GM21576 (cell line): ENCODE measurements at regions not wholly inside any gene's neighbourhood (a gene's known extent, or its start where the extent isn't known, plus 50 kb on each side); places are given as distances from the start of the nearest gene placed in this dataset.
"Not testable (repeated sequence)": the region's sequence is repeated elsewhere in the genome, so short reads cannot be mapped to it uniquely, and the experiment has no call there.

ENCODE experiments used
- ATAC-seq: cut with Tn5 transposase; IDR thresholded peaks from one replicate; pipeline ENCODE4 v1.9.1; 2021; ENCODE audit warnings: mild to moderate bottlenecking, moderate library complexity; ENCODE audit not compliant: unreplicated experiment

DNA sequence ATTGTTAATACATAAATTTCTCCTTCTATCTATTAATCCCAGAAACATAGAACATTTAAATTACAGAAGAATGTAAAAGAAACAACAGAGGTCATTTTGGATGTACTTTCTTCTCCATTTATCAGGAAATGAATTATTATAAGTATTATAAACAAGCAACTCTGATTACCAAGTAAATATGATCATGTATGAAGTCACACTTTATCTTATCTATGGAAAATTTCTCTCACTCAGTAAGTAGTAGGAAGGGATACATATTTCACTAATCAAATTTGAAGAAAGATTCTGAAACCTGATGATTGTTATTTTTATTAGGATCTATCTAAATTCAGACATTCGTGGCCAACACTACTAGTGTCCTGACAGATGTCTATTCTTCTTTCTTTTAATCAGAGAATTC is 770.7 kb downstream of the LTN1 start:
- no peak for ATAC-seq

DNA sequence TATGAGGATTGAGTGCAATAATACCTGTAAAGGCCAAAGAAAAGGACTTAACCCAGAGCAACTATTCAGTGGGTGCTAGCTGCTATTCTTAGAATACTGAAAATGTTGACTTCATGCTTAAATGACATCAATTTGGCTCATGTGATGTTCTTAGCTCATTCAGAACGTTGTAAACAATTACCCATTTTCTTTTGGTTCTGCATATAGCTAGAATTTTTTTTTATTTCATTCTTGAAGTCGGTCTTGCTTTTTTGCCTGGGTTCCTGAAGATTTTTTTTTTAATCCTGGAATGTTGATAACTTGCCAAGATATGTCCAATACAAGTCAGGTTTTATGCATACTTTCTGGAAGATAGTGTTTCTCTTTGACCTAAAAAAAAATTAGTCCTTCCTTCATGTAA is 772.0 kb downstream of the LTN1 start:
- ATAC-seq = no peak

DNA sequence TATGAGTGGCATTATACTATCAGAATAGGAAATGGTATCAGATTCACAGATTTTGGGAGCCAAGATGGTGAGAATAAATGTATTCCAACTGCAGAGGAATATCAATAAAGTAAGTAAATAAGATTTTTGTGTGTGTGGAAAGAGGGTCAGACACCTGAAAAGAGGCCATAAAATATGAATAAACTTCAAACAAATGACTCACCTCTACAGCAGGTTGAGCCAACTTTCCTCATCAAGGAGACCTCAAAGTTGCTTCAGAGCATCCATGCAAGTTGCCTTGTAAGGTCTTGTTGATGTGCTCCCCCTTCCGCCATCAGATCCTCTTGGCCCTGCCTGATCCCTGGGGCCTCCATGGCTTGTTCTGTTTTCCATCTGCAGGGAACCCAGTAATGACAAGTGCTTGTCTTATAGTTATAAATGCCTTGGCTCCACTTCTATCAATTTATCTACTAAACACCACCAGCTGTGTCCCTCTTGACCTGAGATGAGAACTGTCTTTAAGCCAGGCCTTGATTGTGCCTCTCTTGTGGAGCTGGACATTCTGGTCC is 775.6 kb downstream of the LTN1 start:
- no peak for ATAC-seq

DNA sequence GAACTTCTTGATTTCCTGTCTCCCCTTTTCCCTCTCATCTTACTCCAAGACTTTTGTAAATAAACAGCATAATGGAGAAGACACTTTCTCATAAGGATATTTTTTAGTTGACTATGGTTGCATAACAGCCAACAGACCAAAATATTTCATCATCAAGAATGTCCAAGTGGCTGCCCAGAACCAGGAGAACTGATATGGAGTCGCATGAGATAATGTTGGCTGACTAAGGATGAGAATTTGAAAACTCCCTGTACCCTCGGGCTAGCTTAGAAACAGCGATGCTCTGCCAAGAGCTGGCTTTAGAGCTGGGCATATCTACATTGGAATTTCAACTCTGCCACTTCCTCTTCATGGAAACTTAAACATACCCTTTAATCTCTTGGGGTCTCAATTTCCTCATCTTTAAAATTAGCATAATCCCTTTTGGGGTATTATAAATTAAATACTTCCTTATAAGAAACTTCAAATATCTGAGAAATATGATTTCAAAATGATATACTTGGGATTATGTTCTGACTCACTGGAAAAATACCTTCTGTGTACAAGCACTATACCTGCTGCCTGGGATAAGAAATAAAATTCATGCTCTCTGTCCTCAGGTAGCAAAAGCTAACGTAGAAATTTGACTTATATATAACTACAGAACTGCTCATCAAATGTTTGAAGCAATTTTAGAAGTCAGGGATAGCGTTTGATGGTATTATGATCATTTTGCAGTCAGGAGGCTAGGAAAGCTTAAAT is 777.3 kb downstream of the LTN1 start:
- ATAC-seq = no peak

DNA sequence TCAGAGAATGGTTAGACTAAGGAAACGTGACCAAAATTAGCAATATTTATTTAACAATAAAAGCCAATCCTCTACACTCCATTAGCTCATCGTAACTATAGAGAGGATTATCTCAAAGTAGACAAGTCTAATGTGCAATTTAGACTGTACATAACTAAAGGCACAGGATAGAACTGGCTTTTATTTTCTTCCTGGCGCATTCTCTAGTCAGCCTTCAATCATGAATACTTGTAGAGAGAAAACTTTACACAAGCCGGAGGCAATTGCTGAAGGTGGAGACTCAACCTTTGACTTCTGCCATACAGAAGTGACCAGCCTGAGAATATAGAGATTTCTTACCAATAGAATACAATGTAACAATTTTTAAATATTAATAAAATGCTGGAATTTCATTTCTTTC is 777.9 kb downstream of the LTN1 start:
- no peak for ATAC-seq

DNA sequence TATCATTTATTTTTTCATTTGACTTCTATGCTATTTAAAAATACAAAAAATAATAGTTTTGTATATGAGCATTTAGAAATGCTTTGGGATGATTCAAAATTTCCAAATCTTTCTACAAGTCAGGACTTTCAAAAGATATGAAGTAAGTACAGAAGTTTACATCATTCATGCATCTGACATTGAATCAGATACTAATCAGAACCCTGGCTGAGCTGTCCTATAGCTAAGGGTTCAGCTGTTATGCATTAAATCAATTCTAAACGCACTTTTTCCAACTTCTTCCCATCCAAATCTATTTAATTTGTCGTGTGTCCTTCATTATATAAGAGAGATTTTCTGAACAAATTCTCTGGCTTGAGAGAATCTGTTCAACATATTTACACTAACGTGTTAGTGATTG is 779.4 kb downstream of the LTN1 start:
- no peak for ATAC-seq

DNA sequence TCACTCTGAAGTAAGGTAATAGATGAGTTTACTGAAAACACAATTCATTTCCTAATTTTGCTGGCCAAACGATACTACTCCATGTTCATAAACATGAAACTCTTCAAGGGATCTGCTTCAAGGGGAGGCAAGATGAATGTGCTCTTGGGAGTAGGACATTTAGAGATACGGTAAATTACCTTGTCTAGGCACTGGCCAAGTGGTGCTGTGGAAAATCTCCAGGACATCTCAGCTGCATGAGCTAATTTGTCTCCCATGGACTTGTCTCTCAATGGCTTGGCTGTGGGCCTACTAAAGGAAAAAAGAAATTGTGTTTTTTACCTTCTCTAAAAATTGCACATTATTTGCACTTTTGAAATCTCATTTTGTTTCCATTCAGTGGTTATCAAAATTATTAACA is 780.6 kb downstream of the LTN1 start:
- ATAC-seq = no peak

DNA sequence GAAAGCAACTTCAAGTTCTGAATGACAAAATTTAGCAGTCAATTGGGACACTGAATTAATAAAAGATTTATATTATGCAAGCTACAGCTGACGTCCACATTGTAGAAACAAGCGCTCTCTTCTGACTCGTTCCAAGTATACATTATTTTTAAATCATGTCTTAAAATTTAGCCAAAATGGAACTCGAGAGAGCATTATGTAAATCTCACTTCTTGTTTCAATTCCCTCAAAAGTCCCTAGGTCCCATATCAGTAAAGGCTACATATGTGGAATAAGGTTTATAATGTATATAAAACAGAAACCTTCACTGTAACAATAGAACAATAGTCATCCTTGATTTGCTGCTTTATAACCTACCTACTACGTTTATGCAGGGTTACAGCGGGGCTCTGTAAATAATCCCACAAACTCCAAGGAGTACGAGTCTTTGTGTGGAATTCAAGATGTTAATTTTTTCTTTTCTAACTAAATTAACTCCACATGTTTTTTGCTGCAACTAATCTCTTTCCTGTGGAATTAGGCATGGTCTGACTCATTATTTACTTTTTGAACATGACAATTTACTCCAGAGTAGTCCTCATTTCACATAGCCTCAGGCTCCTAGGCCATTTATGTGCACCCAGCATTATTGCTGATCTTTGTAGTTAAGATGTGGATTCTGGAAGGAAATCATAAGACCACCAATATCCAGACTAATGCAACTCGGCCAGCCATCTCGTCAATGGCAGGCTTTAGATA is 785.1 kb downstream of the LTN1 start:
- no peak for ATAC-seq

DNA sequence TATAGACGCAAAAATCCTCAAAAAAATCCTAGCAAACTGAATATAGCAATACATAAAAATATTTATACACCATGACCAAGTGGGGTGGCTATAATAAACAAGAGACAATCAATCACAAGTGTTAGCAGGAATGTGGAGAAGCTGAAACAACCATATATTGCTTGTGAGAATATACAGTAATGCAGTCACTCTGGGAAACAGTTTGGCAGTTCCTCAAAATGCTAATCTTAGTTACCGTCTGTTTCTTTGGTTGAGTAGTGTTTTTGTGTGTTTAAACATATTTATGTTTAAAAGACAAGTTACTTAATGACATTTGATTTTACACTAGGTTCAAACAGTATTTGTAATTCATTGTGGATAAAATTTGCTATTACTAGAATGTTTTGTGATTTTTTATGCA is 792.0 kb downstream of the LTN1 start:
- ATAC-seq = no peak

DNA sequence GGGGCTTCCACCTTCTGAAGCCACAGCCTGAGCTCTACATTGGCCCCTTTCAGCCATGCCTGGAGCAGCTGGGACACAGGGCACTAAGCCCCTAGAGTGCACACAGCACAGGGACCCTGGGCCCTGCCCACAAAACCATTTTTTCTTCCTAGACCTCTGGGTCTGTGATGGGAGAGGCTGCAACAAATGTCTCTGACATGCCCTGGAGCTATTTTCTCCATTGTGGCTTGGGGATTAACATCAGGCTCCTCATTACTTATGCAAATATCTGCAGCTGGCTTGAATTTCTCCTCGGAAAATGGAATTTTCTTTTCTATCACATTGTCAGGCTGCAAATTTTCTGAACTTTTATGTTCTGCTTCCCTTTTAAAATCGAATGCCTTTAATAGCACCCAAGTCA is 795.7 kb downstream of the LTN1 start:
- no peak for ATAC-seq

DNA sequence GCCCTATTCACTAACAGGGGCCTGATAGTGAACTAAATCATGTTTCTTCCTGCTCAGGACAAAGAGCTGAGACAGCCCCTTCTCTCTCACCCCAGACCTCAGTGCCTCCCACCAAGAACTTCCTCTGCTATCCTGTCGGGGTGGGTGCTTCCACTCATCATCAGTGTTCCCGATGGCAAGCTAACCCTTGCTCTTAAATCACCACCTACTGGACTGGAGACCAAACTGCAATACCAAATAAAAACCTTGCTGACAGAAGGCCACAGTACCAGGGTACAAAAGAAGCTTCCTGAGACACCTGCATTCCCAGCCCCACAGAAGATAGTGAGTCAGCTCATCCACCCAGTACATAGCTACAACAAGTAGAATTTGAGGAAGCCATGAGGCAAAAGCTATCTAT is 799.5 kb downstream of the LTN1 start:
- no peak for ATAC-seq

DNA sequence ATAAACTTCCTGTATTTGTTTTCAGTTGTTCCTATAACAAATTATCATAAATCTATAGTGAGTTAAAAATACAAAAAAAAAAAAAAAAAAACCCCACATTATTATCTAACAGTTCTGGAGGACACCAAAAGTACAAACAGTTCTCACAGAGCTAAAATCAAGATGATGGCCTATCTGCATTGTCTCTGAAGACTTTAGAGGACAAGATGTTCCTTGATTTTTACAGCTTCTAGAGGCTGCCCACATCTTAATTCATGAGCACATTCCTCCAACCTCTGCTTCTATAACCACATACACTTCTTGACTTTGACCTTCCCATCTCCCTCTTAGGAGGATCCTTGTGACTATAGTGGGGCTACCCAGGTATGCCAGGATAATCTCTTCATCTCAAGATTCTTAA is 806.1 kb downstream of the LTN1 start:
- no peak for ATAC-seq

DNA sequence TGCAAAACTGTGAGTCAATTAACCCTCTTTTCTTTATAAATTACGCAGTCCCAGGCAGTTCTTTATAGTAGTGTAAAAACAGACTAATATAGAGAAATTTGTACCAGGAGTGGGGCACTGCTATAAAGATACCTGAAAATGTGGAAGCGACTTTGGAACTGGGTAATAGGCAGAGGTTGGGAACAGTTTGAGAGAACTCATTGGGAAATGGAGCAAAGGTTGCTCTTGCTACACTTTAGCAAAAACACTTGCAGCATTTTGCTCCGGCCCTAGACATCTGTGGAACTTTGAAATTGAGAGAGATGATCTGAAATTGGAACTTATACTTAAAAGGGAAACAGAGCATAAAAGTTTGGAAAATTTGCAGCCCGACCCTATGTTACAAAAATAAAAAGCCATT is 810.9 kb downstream of the LTN1 start:
- no peak for ATAC-seq

DNA sequence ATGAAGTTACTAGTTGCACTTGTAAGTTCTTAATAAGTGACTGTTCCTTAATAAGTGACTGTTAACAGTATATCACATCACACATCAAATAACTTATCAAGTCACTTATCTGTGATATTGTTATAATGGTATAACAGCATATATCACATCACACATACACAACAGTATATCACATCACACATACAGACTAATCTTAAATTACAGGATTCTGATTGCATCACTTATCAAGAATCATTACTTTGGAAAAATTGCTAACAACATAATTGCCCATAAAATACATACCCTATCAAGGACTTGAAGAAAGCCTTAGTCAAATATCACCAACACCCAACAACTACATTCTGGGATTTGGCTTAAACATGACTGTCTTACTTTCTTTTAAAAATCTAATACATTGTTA is 813.5 kb downstream of the LTN1 start:
- no peak for ATAC-seq

DNA sequence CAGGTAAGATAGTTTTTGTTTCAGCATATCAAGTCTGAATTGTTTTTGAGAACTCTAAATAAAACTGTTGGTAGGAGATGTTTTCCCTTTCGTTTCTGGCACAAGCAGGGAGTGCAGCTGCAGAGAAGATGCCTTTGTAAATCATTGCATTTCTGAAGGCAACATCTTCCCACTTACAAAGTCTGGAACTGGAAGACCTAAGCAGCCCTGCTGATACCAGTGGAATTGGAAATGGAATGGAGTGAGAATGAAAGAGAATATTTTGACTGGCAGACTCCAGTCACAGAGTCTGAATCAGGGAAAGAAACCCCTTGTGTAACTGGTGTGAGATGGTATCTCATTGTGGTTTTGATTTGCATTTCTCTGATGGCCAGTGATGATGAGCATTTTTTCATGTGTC is 815.6 kb downstream of the LTN1 start:
- ATAC-seq = no peak

DNA sequence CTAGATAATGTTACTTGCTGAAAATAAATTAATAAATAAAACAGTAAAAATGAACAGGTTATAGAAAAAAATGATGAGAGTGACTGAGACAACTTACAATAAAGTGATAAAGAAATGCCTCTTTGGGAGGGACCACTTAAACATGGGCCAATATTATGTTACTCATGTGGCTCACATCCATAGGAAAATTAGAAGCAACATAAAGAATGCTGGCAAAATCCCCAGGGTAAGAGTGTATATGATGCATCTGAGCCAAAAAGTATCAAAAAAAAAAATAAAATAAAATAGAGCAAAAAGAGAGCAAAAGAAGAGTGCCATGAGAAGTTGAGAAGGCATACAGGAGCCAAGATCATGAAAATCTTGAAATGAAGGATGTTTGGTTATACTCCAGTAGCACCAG is 818.0 kb downstream of the LTN1 start:
- no peak for ATAC-seq

DNA sequence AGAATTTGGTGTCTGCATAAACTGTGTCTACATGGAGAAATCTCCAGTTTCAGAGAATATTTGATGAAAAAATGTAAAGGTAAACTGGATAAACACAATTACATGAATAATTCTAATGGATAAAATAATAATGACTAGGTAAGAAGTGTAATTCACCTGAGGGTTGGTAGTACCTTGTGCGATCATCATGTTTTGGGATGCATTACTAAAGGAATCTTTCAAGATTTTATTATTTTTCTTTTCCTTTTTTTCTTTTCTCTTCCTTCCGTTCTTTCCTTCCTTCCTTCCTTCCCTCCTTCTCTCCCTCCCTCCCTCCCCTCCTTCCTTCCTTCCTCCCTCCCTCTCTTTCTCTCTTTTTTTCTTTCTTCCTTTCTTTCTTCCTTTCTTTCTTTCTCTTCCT is 818.7 kb downstream of the LTN1 start:
- ATAC-seq = no peak

DNA sequence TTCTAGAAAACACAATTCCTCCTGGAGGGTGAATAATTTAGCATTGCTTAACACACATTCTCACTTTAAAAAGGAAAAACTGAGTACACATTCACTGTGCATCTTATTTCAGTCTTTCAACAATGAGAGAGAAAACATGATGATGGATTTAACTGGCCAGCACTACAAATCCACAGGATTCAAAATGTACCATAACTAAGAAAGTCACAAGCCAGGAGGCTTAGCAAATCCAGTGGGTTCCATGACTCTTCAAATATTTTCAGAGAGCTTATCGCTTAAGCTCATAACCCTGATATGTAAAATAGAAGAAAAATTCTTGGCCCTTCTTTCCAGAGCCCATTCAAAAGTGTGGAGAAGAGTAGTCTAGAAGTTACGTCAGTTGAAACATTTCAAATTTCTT is 820.3 kb downstream of the LTN1 start:
- no peak for ATAC-seq

DNA sequence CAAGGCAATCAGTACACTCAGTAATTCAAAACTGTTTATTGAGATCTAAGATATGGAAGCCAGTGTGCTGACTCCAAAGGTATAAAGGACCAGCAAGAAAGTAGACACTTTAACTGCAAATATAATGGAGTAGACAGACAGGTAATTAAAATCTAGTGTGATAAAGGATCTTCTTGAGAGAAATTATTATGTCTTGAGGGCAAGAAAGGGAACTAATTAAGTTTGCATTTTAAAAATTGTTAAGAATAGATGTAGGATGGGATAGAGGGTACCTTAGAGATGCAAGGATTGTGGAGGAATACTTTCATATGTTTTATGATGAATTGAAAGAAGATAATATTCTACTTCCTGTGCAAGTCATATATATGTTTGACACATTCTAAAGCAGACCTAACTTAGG is 825.3 kb downstream of the LTN1 start:
- no peak for ATAC-seq

DNA sequence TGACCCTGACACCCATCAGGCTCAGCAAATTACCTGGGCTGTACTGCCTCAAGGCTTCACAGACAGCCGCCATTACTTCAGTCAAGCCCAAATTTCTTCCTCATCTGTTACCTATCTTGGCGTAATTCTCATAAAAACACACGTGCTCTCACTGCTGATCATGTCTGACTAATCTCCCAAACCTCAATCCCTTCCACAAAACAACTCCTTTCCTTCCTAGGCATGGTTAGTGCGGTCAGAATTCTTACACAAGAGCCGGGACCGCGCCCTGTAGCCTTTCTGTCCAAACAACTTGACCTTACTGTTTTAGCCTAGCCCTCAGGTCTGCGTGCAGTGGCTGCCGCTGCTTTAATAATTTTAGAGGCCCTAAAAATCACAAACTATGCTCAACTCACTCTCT is 828.2 kb downstream of the LTN1 start:
- ATAC-seq = not testable (repeated sequence)

DNA sequence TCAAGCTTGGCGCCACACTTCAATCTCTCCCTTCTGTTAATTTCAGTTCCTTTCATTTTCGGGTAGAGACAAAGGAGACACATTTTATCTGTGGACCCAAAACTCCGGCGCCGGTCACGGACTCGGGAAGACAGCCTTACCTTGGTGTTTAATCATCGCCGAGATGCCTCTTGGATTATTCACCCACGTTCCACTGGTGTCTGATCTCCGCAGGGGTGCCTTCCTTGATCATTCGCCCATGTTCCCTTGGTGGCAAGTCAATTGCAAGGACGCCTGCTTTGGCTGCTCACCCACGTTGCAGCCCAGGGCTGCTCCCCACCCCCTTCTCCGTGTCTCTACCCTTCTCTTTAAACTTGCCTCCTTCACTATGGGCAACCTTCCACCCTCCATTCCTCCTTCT is 830.6 kb downstream of the LTN1 start:
- ATAC-seq = not testable (repeated sequence)

DNA sequence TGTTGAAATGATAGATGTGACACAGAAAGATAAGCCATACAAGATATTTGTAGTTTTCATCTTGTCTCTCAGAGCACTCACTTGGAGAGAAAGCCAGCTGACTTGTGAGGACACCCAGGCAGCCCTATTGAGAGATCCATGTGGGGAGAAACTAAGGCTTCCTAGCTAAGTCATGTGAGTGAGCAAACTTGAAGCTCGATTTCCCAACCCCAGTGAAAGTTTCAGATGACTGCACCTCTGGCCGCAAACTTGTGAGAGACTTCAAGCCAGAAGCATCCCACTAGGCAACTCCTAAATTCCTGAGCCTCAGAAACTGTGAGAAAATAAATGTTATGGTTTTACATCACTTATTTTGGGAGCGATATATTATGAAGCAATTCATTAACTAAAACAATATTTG is 832.3 kb downstream of the LTN1 start:
- ATAC-seq = no peak
